HG03342 (cell line): ENCODE measurements at regions not wholly inside any gene's neighbourhood (a gene's known extent, or its start where the extent isn't known, plus 50 kb on each side); places are given as distances from the start of the nearest gene placed in this dataset.
"Not testable (repeated sequence)": the region's sequence is repeated elsewhere in the genome, so short reads cannot be mapped to it uniquely, and the experiment has no call there.

Source experiments
- ATAC-seq: cut with Tn5 transposase; IDR thresholded peaks from one replicate; pipeline ENCODE4 v1.9.1; 2021; ENCODE audit warnings: mild to moderate bottlenecking, moderate library complexity; ENCODE audit not compliant: unreplicated experiment

GRCh38 chr2:145379934-145380333 is 860.0 kb upstream of the ZEB2 start:
- ATAC-seq, result no peak

- ATAC-seq, result no peak
These were observed 854.2 kb upstream of the ZEB2 start for GRCh38 chr2:145374165-145374564.

- ATAC-seq, result not testable (repeated sequence)
These were observed 847.4 kb upstream of the ZEB2 start for GRCh38 chr2:145367334-145367733.

- no peak for ATAC-seq
These were observed 846.4 kb upstream of the ZEB2 start for GRCh38 chr2:145366341-145366740.

GRCh38 chr2:145360129-145360790 is 840.3 kb upstream of the ZEB2 start:
- no peak for ATAC-seq

GRCh38 chr2:145359561-145359960 is 839.6 kb upstream of the ZEB2 start:
- no peak for ATAC-seq

GRCh38 chr2:145356056-145356455 is 836.1 kb upstream of the ZEB2 start:
- ATAC-seq, result no peak

GRCh38 chr2:145352484-145352883 is 832.6 kb upstream of the ZEB2 start:
- no peak for ATAC-seq

GRCh38 chr2:145351864-145352425 is 832.0 kb upstream of the ZEB2 start:
- no peak for ATAC-seq

GRCh38 chr2:145350011-145350410 is 830.1 kb upstream of the ZEB2 start:
- ATAC-seq, result no peak

- ATAC-seq, result no peak
These were observed 824.3 kb upstream of the ZEB2 start for GRCh38 chr2:145344076-145344724.

GRCh38 chr2:145343287-145343686 is 823.4 kb upstream of the ZEB2 start:
- ATAC-seq, result no peak

GRCh38 chr2:145341536-145341935 is 821.6 kb upstream of the ZEB2 start:
- ATAC-seq, result no peak

GRCh38 chr2:145339646-145340045 is 819.7 kb upstream of the ZEB2 start:
- no peak for ATAC-seq

GRCh38 chr2:145332210-145332898 is 812.4 kb upstream of the ZEB2 start:
- no peak for ATAC-seq

- ATAC-seq, result no peak
These were observed 810.1 kb upstream of the ZEB2 start for GRCh38 chr2:145329971-145330370.

- no peak for ATAC-seq
These were observed 805.6 kb upstream of the ZEB2 start for GRCh38 chr2:145325485-145325884.

- ATAC-seq, result no peak
These were observed 804.8 kb upstream of the ZEB2 start for GRCh38 chr2:145324748-145325147.

GRCh38 chr2:145323512-145323911 is 803.6 kb upstream of the ZEB2 start:
- no peak for ATAC-seq

- peak; percentile 63 for ATAC-seq
These were observed 801.4 kb upstream of the ZEB2 start for GRCh38 chr2:145321344-145321743.

GRCh38 chr2:145316496-145316895 is 796.6 kb upstream of the ZEB2 start:
- no peak for ATAC-seq

GRCh38 chr2:145315053-145315452 is 795.1 kb upstream of the ZEB2 start:
- no peak for ATAC-seq
